ENCODE measurements at regions not wholly inside any gene's neighbourhood (a gene's known extent, or its start where the extent isn't known, plus 50 kb on each side); places are given as distances from the start of the nearest gene placed in this dataset.
"Not testable (repeated sequence)": the region's sequence is repeated elsewhere in the genome, so short reads cannot be mapped to it uniquely, and the experiment has no call there.

DNA sequence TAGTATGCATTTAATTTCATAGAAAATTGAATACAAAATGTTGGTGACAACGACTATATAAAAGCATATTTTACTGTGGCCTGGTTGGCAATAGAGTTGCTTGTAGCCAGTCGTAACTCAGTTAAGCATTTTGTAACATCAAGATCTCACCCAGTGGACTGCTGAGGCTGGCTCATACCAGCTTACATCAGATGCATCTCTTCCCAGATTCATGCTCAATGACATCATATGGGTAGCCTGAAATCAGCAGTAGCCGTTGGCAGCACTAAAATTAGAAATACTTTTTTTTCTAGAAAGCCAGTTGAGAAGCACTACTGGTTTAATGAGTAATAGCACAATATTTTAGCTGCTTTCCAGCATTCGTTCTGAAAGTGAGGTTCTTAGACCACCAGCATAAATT, 341.2 kb downstream of the TECRL start:
- Mint-ChIP-seq H3K36me3 (ENCODE audit: low read depth) (no peaks in the 10 kb centered on the region), H3K4me3 (no peak overlapping the region), H3K4me1 (ENCODE audit: low read depth) (no peaks in the 10 kb centered on the region), H3K9me3 (peaks cover 10% of the 10 kb centered on the region), H3K27ac (no peak overlapping the region), H3K27me3 (no peaks in the 10 kb centered on the region)
- DNase-seq (no peak), ATAC-seq (ENCODE audit: poor library complexity) (no peak)
- H3K9me3 ChIP-seq (ENCODE audit: control insufficient read depth in 1 of 2, insufficient read depth in 1 of 2, low read length in 2 of 2) = peaks cover 0 to 5% of the 10 kb centered on the region in 2 experiments
- H3K27me3 ChIP-seq (ENCODE audit: control insufficient read depth in 1 of 2, insufficient read depth in 2 of 2, low read length in 2 of 2) = no peaks in the 10 kb centered on the region
- intact Hi-C loops (cut with DNase I, micrococcal nuclease) = no loop called here
- ChIA-PET POLR2A (no interaction called here), CTCF (no interaction called here)
- no peak overlapping the region for H3K27ac ChIP-seq (ENCODE audit: low read depth in 1 of 2, low read length in 2 of 2)
- no peaks in the 10 kb centered on the region for H3K36me3 ChIP-seq (ENCODE audit: insufficient read depth, low read length)
- H3K4me1 ChIP-seq (ENCODE audit: insufficient read depth, low read length) = no peaks in the 10 kb centered on the region
- TF ChIP-seq, protein P1, sequence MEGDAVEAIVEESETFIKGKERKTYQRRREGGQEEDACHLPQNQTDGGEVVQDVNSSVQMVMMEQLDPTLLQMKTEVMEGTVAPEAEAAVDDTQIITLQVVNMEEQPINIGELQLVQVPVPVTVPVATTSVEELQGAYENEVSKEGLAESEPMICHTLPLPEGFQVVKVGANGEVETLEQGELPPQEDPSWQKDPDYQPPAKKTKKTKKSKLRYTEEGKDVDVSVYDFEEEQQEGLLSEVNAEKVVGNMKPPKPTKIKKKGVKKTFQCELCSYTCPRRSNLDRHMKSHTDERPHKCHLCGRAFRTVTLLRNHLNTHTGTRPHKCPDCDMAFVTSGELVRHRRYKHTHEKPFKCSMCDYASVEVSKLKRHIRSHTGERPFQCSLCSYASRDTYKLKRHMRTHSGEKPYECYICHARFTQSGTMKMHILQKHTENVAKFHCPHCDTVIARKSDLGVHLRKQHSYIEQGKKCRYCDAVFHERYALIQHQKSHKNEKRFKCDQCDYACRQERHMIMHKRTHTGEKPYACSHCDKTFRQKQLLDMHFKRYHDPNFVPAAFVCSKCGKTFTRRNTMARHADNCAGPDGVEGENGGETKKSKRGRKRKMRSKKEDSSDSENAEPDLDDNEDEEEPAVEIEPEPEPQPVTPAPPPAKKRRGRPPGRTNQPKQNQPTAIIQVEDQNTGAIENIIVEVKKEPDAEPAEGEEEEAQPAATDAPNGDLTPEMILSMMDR (IDR thresholded peaks at IDR 0.05) = no peak
- no peak overlapping the region for H3K4me3 ChIP-seq (ENCODE audit: low read length)

DNA sequence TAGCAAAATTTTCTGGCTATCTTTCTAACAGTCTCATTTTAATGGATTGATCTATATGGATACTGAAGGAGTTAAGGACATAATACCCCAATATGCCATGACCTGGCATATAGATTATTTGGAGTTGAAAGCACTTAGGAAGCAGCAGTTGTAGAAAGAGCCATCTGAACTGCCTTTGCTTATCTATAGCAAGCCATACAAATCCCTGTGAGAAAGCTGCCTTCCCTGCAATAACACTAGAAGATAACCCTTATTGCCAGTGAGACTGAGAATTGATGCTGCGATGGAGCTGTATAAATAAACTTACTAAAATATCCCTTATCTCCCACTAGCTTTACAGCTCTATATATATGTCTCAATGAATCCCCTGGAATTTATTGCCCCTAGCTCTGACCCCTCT, 346.3 kb downstream of the TECRL start:
- H3K4me1 ChIP-seq (ENCODE audit: insufficient read depth, low read length) = no peaks in the 10 kb centered on the region
- Mint-ChIP-seq H3K27ac (no peak overlapping the region), H3K36me3 (ENCODE audit: low read depth) (no peaks in the 10 kb centered on the region), H3K4me1 (ENCODE audit: low read depth) (no peaks in the 10 kb centered on the region), H3K4me3 (no peak overlapping the region), H3K27me3 (no peaks in the 10 kb centered on the region), H3K9me3 (peaks cover 12% of the 10 kb centered on the region)
- H3K36me3 ChIP-seq (ENCODE audit: insufficient read depth, low read length) = no peaks in the 10 kb centered on the region
- intact Hi-C loops (cut with DNase I, micrococcal nuclease) = no loop called here
- POLR2A ChIA-PET = no interaction called here
- no peaks in the 10 kb centered on the region for H3K27me3 ChIP-seq (ENCODE audit: control insufficient read depth in 1 of 2, insufficient read depth in 2 of 2, low read length in 2 of 2)
- H3K27ac ChIP-seq (ENCODE audit: low read depth in 1 of 2, low read length in 2 of 2) = no peak overlapping the region
- H3K9me3 ChIP-seq (ENCODE audit: control insufficient read depth in 1 of 2, insufficient read depth in 1 of 2, low read length in 2 of 2) = peaks cover 0 to 5% of the 10 kb centered on the region in 2 experiments
- CTCF ChIA-PET = no interaction called here
- H3K4me3 ChIP-seq (ENCODE audit: low read length) = no peak overlapping the region
- DNase-seq = no peak
- ATAC-seq (ENCODE audit: poor library complexity) = no peak
- TF ChIP-seq, protein P1 (IDR thresholded peaks at IDR 0.05) = no peak

DNA sequence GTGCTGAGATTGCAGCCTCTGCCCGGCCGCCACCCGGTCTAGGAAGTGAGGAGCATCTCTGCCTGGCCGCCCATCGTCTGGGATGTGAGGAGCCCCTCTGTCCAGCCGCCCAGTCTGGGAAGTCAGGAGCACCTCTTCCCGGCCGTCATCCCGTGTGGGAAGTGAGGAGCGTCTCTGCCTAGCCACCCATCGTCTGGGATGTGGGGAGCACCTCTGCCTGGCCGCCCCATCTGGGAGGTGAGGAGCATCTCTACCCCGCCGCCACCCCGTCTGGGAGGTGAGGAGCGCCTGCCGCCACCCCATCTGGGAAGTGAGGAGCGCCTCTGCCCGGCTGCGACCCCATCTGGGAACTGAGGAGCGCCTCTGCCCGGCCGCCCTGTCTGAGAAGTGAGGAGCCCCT, 372.2 kb downstream of the TECRL start:
- POLR2A ChIA-PET; H3K27me3 ChIP-seq (ENCODE audit: control insufficient read depth in 1 of 2, insufficient read depth in 2 of 2, low read length in 2 of 2); ATAC-seq (ENCODE audit: poor library complexity); H3K27me3 Mint-ChIP-seq; H3K27ac ChIP-seq (ENCODE audit: low read depth in 1 of 2, low read length in 2 of 2); intact Hi-C loops (cut with DNase I, micrococcal nuclease); H3K4me1 ChIP-seq (ENCODE audit: insufficient read depth, low read length); H3K36me3 ChIP-seq (ENCODE audit: insufficient read depth, low read length); H3K4me3 Mint-ChIP-seq; H3K9me3 Mint-ChIP-seq; CTCF ChIA-PET; H3K4me1 Mint-ChIP-seq (ENCODE audit: low read depth); H3K36me3 Mint-ChIP-seq (ENCODE audit: low read depth); H3K4me3 ChIP-seq (ENCODE audit: low read length); H3K27ac Mint-ChIP-seq: not testable (repeated sequence)
- peak in 1 of 14 experiments; percentile 8 for DNase-seq
- H3K9me3 ChIP-seq (ENCODE audit: control insufficient read depth in 1 of 2, insufficient read depth in 1 of 2, low read length in 2 of 2) = peaks cover 0 to 14% of the 10 kb centered on the region in 2 experiments

DNA sequence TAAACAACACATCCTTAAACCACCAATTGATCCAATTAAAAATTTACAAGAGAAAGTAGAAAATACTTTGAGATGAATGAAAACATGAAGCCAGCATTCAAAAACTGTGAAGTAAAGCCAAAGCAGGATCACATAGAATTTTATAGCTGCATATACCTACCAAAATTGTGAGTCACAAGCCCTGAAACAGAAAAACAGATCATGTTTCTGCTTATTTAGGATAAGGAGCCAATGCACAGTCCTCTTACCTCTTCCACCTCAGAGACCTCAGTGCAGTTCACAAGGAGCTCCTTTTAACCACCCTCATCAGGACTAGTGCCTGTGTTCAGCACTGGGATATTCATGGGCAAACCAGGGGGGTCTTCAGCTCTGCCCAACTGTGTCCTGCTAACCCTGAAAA, 386.7 kb downstream of the TECRL start:
- H3K9me3 Mint-ChIP-seq = peaks cover 23% of the 10 kb centered on the region
- H3K27ac Mint-ChIP-seq = no peak overlapping the region
- Histone ChIP-seq H3K36me3 (ENCODE audit: insufficient read depth, low read length) (no peaks in the 10 kb centered on the region), H3K27ac (ENCODE audit: low read depth in 1 of 2, low read length in 2 of 2) (no peak overlapping the region), H3K27me3 (ENCODE audit: control insufficient read depth in 1 of 2, insufficient read depth in 2 of 2, low read length in 2 of 2) (no peaks in the 10 kb centered on the region), H3K4me3 (ENCODE audit: low read length) (no peak overlapping the region), H3K4me1 (ENCODE audit: insufficient read depth, low read length) (no peaks in the 10 kb centered on the region), H3K9me3 (ENCODE audit: control insufficient read depth in 1 of 2, insufficient read depth in 1 of 2, low read length in 2 of 2) (peaks cover 2 to 11% of the 10 kb centered on the region in 2 experiments)
- ATAC-seq (ENCODE audit: poor library complexity) (no peak), DNase-seq (no peak)
- no peaks in the 10 kb centered on the region for H3K36me3 Mint-ChIP-seq (ENCODE audit: low read depth)
- H3K4me1 Mint-ChIP-seq (ENCODE audit: low read depth) = no peaks in the 10 kb centered on the region
- H3K4me3 Mint-ChIP-seq = no peak overlapping the region
- TF ChIP-seq, protein P1 (IDR thresholded peaks at IDR 0.05) = no peak
- intact Hi-C loops (cut with DNase I, micrococcal nuclease) = no loop called here
- H3K27me3 Mint-ChIP-seq = no peaks in the 10 kb centered on the region
- CTCF ChIA-PET = no interaction called here
- POLR2A ChIA-PET = no interaction called here

Data from CD4-positive, alpha-beta T cell (primary cell).